Ishikawa (cell line): ENCODE measurements at regions not wholly inside any gene's neighbourhood (a gene's known extent, or its start where the extent isn't known, plus 50 kb on each side); places are given as distances from the start of the nearest gene placed in this dataset.

Experiments used
- CEBPB ChIP-seq: IDR thresholded peaks from 2 replicates; pipeline ENCODE4 v1.6.1; 2012
- CREB1 ChIP-seq: IDR thresholded peaks from 2 replicates; pipeline ENCODE4 v1.6.1; 2012; ENCODE audit warnings: low read depth
- EGR1 ChIP-seq: IDR thresholded peaks from 2 replicates; pipeline ENCODE4 v1.6.1; 2012
- EP300 ChIP-seq: IDR thresholded peaks from 2 replicates; pipeline ENCODE4 v1.6.1; 2012; ENCODE audit warnings: borderline replicate concordance
- FOXM1 ChIP-seq: IDR thresholded peaks from 2 replicates; pipeline ENCODE4 v1.6.1; 2012; ENCODE audit warnings: low read depth, borderline replicate concordance
- MAX ChIP-seq: IDR thresholded peaks from 2 replicates; pipeline ENCODE4 v1.6.1; 2012
- NFIC ChIP-seq: IDR thresholded peaks from 2 replicates; pipeline ENCODE4 v1.6.1; 2012
- RAD21 ChIP-seq: IDR thresholded peaks from 2 replicates; pipeline ENCODE4 v1.6.1; 2012; ENCODE audit warnings: low read depth
- REST ChIP-seq: IDR thresholded peaks from 2 replicates; pipeline ENCODE4 v1.6.1; 2012; ENCODE audit warnings: low read depth, mild to moderate bottlenecking
- TAF1 ChIP-seq: IDR thresholded peaks from 2 replicates; pipeline ENCODE4 v1.6.1; 2012; ENCODE audit warnings: low read depth, mild to moderate bottlenecking
- TCF12 ChIP-seq: IDR thresholded peaks from 2 replicates; pipeline ENCODE4 v1.6.1; 2012; ENCODE audit warnings: low read depth
- TEAD4 ChIP-seq: IDR thresholded peaks from 2 replicates; pipeline ENCODE4 v1.6.1; 2012
- USF1 ChIP-seq: IDR thresholded peaks from 2 replicates; pipeline ENCODE4 v1.6.1; 2012
- YY1 ChIP-seq: IDR thresholded peaks from 2 replicates; pipeline ENCODE4 v1.6.1; 2012; ENCODE audit warnings: low read depth
- ZBTB7A ChIP-seq: IDR thresholded peaks from 2 replicates; pipeline ENCODE4 v1.6.1; 2012; ENCODE audit warnings: low read depth

- no peak for TF ChIP-seq NFIC
- no peak for TF ChIP-seq MAX
- no peak for TF ChIP-seq FOXM1
- no peak for TF ChIP-seq TCF12
- no peak for TF ChIP-seq CEBPB
- TF ChIP-seq YY1: no peak
- TF ChIP-seq REST: no peak
- no peak for TF ChIP-seq TAF1
- no peak for TF ChIP-seq RAD21
- TF ChIP-seq ZBTB7A: no peak
- no peak for TF ChIP-seq CREB1
- TF ChIP-seq USF1: no peak
- no peak for TF ChIP-seq EGR1
- no peak for TF ChIP-seq EP300
- no peak for TF ChIP-seq TEAD4
Observed at GRCh38 chr5:2888520-2889060, 137.1 kb upstream of the IRX2 start.

GRCh38 chr5:2887481-2888348 lies 136.2 kb upstream of the IRX2 start:
- no peak for TF ChIP-seq YY1
- no peak for TF ChIP-seq CEBPB
- TF ChIP-seq RAD21: no peak
- TF ChIP-seq MAX: no peak
- TF ChIP-seq REST: no peak
- TF ChIP-seq CREB1: no peak

- TF ChIP-seq EP300: no peak
- TF ChIP-seq USF1: no peak
- TF ChIP-seq RAD21: no peak
- no peak for TF ChIP-seq CREB1
- no peak for TF ChIP-seq ZBTB7A
- no peak for TF ChIP-seq CEBPB
- TF ChIP-seq EGR1: no peak
- no peak for TF ChIP-seq YY1
- TF ChIP-seq FOXM1: no peak
- no peak for TF ChIP-seq MAX
- no peak for TF ChIP-seq TAF1
Observed at GRCh38 chr5:2886531-2886930, 135.1 kb upstream of the IRX2 start.

GRCh38 chr5:2883771-2884170 lies 132.3 kb upstream of the IRX2 start:
- TF ChIP-seq TAF1: no peak
- no peak for TF ChIP-seq ZBTB7A

- no peak for TF ChIP-seq TEAD4
- no peak for TF ChIP-seq RAD21
- no peak for TF ChIP-seq ZBTB7A
- TF ChIP-seq FOXM1: no peak
- TF ChIP-seq CEBPB: no peak
- TF ChIP-seq NFIC: no peak
- no peak for TF ChIP-seq EGR1
- no peak for TF ChIP-seq MAX
- no peak for TF ChIP-seq REST
- no peak for TF ChIP-seq USF1
- TF ChIP-seq EP300: no peak
- TF ChIP-seq YY1: no peak
- TF ChIP-seq CREB1: no peak
- no peak for TF ChIP-seq TAF1
- TF ChIP-seq TCF12: no peak
Observed at GRCh38 chr5:2879701-2880100, 128.2 kb upstream of the IRX2 start.
